HG02759 (cell line): ENCODE measurements at regions not wholly inside any gene's neighbourhood (a gene's known extent, or its start where the extent isn't known, plus 50 kb on each side); places are given as distances from the start of the nearest gene placed in this dataset.

Experiments
- ATAC-seq: cut with Tn5 transposase; IDR thresholded peaks from one replicate; pipeline ENCODE4 v1.9.1; 2021; ENCODE audit warnings: mild to moderate bottlenecking, moderate library complexity; ENCODE audit not compliant: unreplicated experiment

DNA sequence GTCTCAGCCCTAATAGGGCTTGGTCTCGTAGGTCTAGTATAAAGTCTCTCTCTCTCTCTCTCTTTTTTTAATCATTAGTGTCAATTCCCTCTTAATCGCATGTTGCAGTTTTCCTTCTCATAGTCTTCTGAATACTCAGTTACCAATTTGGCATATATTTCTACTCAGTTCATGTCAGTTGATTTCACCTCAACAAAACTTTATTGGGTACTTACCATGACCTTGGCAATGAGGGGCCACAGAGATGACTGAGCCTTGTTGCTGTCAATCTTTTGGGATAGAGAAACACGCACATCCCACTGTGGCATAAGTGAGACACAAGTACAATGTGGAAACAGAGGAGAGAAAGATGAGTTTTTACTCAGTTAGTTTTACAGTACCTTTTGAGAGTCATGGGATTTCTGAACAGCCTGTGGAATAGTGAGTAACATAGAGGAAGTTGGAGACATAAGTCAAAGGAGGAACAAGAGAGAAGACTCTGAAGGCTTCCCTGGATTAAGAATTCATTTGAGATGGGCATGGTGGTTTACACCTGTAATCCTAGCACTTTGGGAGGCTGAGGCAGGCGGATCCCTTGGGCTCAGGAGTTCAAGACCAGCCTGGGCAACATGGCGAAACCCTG is 150.2 kb upstream of the CBLB start:
- no peak for ATAC-seq

- no peak for ATAC-seq
Measured at GRCh38 chr3:106022913-106023312, 154.1 kb upstream of the CBLB start.

DNA sequence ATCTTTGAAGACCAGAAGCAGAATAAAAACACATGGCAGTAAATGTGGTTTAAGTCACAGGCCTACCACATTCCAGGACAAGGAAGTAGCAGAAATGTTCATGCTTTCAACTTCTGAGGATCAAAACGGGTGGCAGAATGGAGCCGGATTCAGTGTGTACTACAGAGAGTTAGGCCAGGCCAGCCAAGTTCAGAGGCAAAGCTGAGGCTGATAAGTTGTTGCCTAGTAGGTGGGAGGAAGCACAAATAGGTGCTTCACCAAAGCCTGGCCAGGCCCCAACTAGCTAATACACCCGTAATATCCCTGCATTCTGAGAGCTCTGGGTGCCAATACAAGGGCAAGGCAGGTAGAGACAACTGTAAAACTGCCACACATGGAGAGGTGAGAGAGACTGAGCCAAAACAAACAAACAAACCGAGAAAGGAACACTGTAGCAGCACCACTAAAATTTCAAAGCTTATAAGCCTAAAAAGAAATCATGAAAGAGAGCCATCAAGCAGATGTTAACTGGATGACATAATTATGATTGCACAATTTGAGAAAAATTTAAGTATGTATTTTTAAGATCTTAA is 156.4 kb upstream of the CBLB start:
- ATAC-seq = no peak

- no peak for ATAC-seq
Measured at GRCh38 chr3:106029954-106030626, 161.3 kb upstream of the CBLB start.

DNA sequence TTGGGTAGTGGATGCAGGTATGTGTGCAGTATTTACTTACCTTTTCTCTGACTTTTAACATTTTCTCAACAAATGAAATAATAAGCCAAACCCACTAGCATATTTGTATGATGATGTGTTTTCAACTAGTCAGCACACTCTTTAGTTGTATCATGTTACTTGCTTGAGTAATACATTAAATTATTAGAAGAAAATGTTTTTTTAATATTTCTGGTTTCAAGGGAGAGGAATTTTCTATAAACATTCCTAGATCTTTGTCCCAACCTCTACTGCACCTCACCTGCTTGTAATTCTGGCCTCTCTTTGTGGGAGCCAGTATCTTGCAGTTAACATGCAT is 161.8 kb upstream of the CBLB start:
- ATAC-seq = no peak

GRCh38 chr3:106032479-106032878 is 163.7 kb upstream of the CBLB start:
- ATAC-seq = no peak

DNA sequence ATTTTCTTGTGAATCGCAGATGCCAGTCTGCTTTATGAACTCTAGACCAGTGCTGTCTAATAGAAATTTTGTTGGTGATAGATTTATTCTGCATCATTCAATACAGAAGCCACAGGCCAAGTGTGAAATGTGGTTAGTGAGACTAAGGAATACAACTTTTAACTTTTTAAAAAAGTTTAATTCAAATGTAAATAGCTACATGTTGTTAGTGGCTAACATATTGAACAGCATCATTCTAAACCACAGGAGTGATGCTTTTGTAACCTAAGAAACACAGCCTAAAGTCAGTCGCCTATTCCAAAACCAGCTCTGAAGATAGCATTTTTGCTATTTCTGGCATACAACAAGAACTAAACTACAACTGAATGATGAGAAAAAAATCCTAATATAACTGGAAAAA is 164.8 kb upstream of the CBLB start:
- ATAC-seq = no peak

- no peak for ATAC-seq
Measured at GRCh38 chr3:106034313-106034712, 165.5 kb upstream of the CBLB start.

DNA sequence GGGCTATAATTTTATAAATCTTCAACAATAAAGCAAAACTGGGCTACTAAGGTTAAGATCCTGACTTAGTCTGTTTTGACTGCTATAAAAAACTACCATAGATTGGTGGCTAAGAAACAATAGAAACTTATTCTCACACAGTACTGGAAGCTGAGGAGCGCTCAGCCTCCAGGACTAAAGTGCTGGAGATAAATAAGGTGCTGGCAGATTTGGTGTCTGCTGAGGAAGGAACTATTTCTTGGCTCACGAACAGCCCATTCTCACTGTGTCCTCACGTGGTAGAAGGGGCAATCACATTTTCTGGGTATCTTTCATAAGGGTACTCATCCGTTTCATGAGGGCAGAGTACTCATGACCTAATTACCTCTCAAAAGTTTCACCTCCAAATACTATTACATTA is 166.8 kb upstream of the CBLB start:
- no peak for ATAC-seq

DNA sequence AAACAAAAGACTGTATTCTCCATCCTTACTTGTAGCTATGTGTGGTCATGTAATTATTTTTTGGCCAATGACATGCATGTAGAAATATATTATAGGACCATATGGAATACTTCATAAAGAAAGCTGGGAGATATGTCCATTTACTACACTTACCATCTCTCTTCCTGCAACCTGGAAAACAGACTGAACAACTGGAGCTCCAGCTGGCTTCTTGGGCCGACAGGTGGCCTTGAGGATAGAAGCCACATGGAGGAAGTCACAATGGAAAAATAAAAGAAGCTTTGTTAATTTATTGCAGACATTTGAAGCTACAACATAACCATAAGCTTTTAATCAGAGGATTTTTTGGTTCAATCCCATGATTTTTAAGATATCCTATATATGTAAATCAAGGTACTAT is 167.9 kb upstream of the CBLB start:
- no peak for ATAC-seq

DNA sequence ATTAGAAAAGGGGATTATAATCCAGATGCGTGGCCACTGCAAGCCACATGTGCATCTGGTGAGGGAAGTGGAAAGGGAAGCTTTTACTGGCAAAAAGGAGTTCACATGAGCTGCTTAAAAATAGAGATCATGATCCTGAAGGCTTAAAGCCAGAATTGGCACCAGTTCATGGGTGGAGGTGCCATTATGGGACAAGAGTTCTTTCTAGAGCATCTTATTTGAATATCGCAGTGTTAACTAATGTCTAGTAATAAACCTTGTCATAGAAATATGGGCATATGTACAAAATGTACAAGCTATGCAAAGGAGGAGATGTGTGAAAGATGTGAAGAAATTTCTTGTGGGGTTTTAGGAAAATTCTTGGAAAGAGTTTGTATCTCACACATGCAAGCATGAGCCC is 178.4 kb upstream of the CBLB start:
- no peak for ATAC-seq

- ATAC-seq = no peak
Measured at GRCh38 chr3:106048946-106049481, 180.2 kb upstream of the CBLB start.

- ATAC-seq = no peak
Measured at GRCh38 chr3:106049821-106050220, 181.0 kb upstream of the CBLB start.

DNA sequence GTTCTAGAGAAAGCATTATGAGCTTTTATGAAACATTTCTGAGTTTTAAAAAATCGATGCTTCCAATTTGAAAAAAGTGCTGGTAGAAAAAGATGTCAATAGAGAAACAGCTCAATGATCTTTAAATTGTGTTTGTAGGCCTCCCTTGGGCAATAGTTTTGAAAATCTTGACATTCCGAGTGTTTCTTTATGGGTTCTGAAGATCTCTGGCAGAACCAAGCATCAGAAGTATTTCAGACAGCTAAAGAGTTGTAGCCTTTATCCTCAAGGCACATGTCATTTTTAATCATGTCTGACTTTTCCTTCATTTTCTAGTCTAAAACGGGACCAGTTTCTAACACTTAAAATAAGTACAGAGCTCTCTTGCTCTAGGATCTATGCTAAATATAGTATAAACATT is 188.1 kb upstream of the CBLB start:
- ATAC-seq = no peak

- ATAC-seq = no peak
Measured at GRCh38 chr3:106058475-106058874, 189.7 kb upstream of the CBLB start.

DNA sequence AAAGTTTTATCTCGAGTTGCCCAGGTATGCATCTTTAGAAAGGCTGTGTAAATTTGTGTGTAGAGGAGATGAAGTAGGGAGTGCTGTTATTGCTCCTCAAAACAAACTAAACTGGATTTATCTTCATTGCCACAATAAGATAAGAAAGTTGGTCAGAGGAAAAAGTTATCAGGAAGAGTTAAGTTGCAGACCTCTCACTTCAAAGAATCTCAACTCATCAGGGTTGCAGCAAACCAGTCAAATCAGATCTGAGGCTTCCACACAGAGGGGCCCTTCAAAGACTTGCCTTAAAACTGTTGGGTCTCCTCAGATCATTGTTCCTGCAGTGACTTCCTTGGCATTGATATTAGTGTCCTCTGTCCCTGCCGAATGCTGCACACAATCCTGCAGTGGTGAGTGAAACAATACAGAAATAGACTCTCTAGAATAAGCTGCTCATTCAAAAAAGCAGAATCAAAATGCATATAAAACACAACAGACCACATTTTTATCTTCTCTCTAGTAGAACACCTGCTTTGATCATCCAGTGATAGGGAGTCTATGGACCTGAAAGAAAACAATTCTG is 191.2 kb upstream of the CBLB start:
- no peak for ATAC-seq

DNA sequence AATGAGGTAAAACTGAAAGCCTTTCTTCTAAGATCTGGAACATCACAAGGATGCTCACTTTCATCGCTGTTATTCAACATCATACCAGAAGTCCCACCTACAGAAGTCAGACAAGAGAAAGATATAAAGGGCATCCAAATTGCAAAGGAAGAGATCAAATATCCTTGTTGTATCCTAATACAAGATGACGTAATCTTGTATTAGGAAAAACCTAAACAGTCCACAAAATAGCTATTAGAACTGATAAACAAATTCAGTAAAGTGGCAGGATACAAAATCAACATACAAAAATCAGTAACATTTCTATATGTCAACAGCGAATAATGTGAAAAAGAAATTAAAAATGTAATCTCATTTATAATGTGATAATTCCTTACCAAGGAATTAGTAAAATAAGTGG is 195.1 kb upstream of the CBLB start:
- ATAC-seq = no peak

- ATAC-seq = no peak
Measured at GRCh38 chr3:106065831-106066230, 197.0 kb upstream of the CBLB start.

GRCh38 chr3:106067711-106068110 is 198.9 kb upstream of the CBLB start:
- no peak for ATAC-seq

- no peak for ATAC-seq
Measured at GRCh38 chr3:106068381-106068780, 199.6 kb upstream of the CBLB start.

- ATAC-seq = no peak
Measured at GRCh38 chr3:106068795-106069194, 200.0 kb upstream of the CBLB start.

GRCh38 chr3:106070187-106070586 is 201.4 kb upstream of the CBLB start:
- ATAC-seq = no peak
